IMR-90 (cell line): ENCODE measurements at regions not wholly inside any gene's neighbourhood (a gene's known extent, or its start where the extent isn't known, plus 50 kb on each side); places are given as distances from the start of the nearest gene placed in this dataset.

Experiments used
- ATAC-seq: fragments of 200-7000 bp; cut with Tn5 transposase; 2 replicates; pipeline ENCODE4 v1.9.1; 2020; ENCODE audit warnings: low read depth, mild to moderate bottlenecking, moderate library complexity
- BruUV-seq: library from RNA; stranded (reverse); fragments of 400-500 nt; replicated peaks from 2 replicates; lab custom pipeline; 2021; lab: Mats Ljungman, UMichigan
- CTCF ChIA-PET: fragments of 300-600 bp; formaldehyde crosslinking; extraction: SDS; loops from one replicate; lab custom pipeline; 2021; ENCODE audit warnings: antibody characterized with exemption; lab: Yijun Ruan, JAX
- POLR2A ChIA-PET: fragments of 300-600 bp; sonication (Branson Sonifier 250); formaldehyde crosslinking; loops from one replicate; lab custom pipeline; 2022; ENCODE audit warnings: antibody characterized with exemption; ENCODE audit not compliant: unreplicated experiment; lab: Charles Lee
- DNase-seq: peaks from one replicate; pipeline ENCODE4 v3.0.0; 2013
- H2AFZ ChIP-seq: replicated peaks from 2 replicates; pipeline ENCODE3; 2013; ENCODE audit warnings: low read length, mild to moderate bottlenecking; ENCODE audit not compliant: poor library complexity
- H2AK5ac ChIP-seq: 2 replicates; pipeline ENCODE4 v1.6.1; 2013; ENCODE audit warnings: low read depth, low read length, inconsistent platforms
- H2AK9ac ChIP-seq: replicated peaks from 2 replicates; pipeline ENCODE3; 2013; ENCODE audit warnings: mild to moderate bottlenecking, low read depth, low read length, moderate library complexity; ENCODE audit not compliant: poor library complexity
- H2BK120ac ChIP-seq: 2 replicates; pipeline ENCODE4 v1.6.1; 2013; ENCODE audit warnings: low read depth, low read length, inconsistent platforms
- H2BK15ac ChIP-seq: 3 replicates; pipeline ENCODE4 v1.6.1; 2013; ENCODE audit warnings: low read depth, low read length, inconsistent platforms
- H2BK20ac ChIP-seq: 2 replicates; pipeline ENCODE4 v1.6.1; 2013; ENCODE audit warnings: low read depth, mild to moderate bottlenecking, inconsistent platforms, low read length, moderate library complexity
- H2BK5ac ChIP-seq: 2 replicates; pipeline ENCODE4 v1.6.1; 2013; ENCODE audit warnings: mild to moderate bottlenecking, low read depth, low read length, inconsistent platforms; ENCODE audit not compliant: poor library complexity, severe bottlenecking
- H3K14ac ChIP-seq: replicated peaks from 2 replicates; pipeline ENCODE4 v1.6.1; 2013; ENCODE audit warnings: low read depth, low read length, inconsistent platforms
- H3K18ac ChIP-seq: 2 replicates; pipeline ENCODE4 v1.6.1; 2013; ENCODE audit warnings: low read depth, low read length, control low read depth
- H3K23ac ChIP-seq: 2 replicates; pipeline ENCODE4 v1.6.1; 2013; ENCODE audit warnings: low read depth, low read length, inconsistent platforms
- H3K27ac ChIP-seq: 2 replicates; pipeline ENCODE4 v1.5.1; 2013; ENCODE audit warnings: mild to moderate bottlenecking, control low read depth, low read length; ENCODE audit not compliant: insufficient read depth
- H3K27me3 ChIP-seq: 2 replicates; pipeline ENCODE4 v1.6.1; 2013; ENCODE audit warnings: low read length; ENCODE audit not compliant: control insufficient read depth, insufficient read depth
- H3K36me3 ChIP-seq: 2 replicates; pipeline ENCODE4 v1.6.1; 2013; ENCODE audit warnings: low read length, mixed read lengths; ENCODE audit not compliant: control insufficient read depth, insufficient read depth
- H3K4ac ChIP-seq: 2 replicates; pipeline ENCODE4 v1.6.1; 2013; ENCODE audit warnings: low read depth, low read length, inconsistent platforms
- H3K4me1 ChIP-seq: 2 replicates; pipeline ENCODE4 v1.6.1; 2013; ENCODE audit warnings: low read length, mixed read lengths; ENCODE audit not compliant: control insufficient read depth, insufficient read depth
- H3K4me2 ChIP-seq: 2 replicates; pipeline ENCODE4 v1.6.1; 2013; ENCODE audit warnings: low read depth, mild to moderate bottlenecking, control low read depth, low read length, moderate library complexity
- H3K4me3 ChIP-seq: 2 replicates; pipeline ENCODE4 v1.5.1; 2013; ENCODE audit warnings: low read depth, mild to moderate bottlenecking, control low read depth, low read length, moderate library complexity; ENCODE audit not compliant: insufficient read depth
- H3K56ac ChIP-seq: 2 replicates; pipeline ENCODE4 v1.6.1; 2013; ENCODE audit warnings: low read length, inconsistent platforms; ENCODE audit not compliant: insufficient read depth; ENCODE audit errors: extremely low read depth
- H3K79me1 ChIP-seq, 2 experiments: 2 replicates each; pipeline ENCODE4 v1.6.1; 2013; ENCODE audit warnings: low read length in 2 of 2, inconsistent platforms in 1 of 2, low read depth in 1 of 2
- H3K9ac ChIP-seq: 2 replicates; pipeline ENCODE4 v1.6.1; 2013; ENCODE audit warnings: low read depth, low read length, control low read depth
- H3K9me1 ChIP-seq: 2 replicates; pipeline ENCODE4 v1.6.1; 2013; ENCODE audit warnings: low read length, inconsistent platforms; ENCODE audit not compliant: insufficient read depth
- H3K9me3 ChIP-seq: 2 replicates; pipeline ENCODE4 v1.6.1; 2013; ENCODE audit warnings: low read length; ENCODE audit not compliant: control insufficient read depth, insufficient read depth
- H4K20me1 ChIP-seq: 2 replicates; pipeline ENCODE4 v1.6.1; 2013; ENCODE audit warnings: low read length, inconsistent platforms; ENCODE audit not compliant: insufficient read depth
- H4K5ac ChIP-seq: 2 replicates; pipeline ENCODE4 v1.6.1; 2013; ENCODE audit warnings: mild to moderate bottlenecking, low read depth, low read length, control low read depth
- H4K8ac ChIP-seq, 2 experiments: 2 replicates each; pipeline ENCODE4 v1.6.1; 2013; ENCODE audit warnings: low read depth in 2 of 2, low read length in 2 of 2, control low read depth in 1 of 2, inconsistent platforms in 1 of 2
- H4K91ac ChIP-seq: 2 replicates; pipeline ENCODE4 v1.6.1; 2013; ENCODE audit warnings: low read depth, low read length, inconsistent platforms; ENCODE audit not compliant: insufficient read depth
- BHLHE40 ChIP-seq: fragments of 150-350 bp; IDR thresholded peaks from 2 replicates; pipeline ENCODE4 v1.6.1; 2016; ENCODE audit warnings: mild to moderate bottlenecking, low read depth, low read length
- CEBPB ChIP-seq: IDR thresholded peaks from 2 replicates; pipeline ENCODE4 v1.6.1; 2012; ENCODE audit warnings: low read depth, low read length, improper control_type of control experiment
- CHD1 ChIP-seq: IDR thresholded peaks from 2 replicates; pipeline ENCODE4 v1.6.1; 2012; ENCODE audit warnings: low read depth, low read length, improper control_type of control experiment
- MAZ ChIP-seq: IDR thresholded peaks from 2 replicates; pipeline ENCODE4 v1.6.1; 2012; ENCODE audit warnings: low read depth, mild to moderate bottlenecking, low read length, improper control_type of control experiment, moderate library complexity, borderline replicate concordance
- MXI1 ChIP-seq: IDR thresholded peaks from 2 replicates; pipeline ENCODE4 v1.6.1; 2012; ENCODE audit warnings: low read depth, mild to moderate bottlenecking, low read length, moderate library complexity, borderline replicate concordance
- NFE2L2 ChIP-seq: fragments of 150-350 bp; IDR thresholded peaks from 2 replicates; pipeline ENCODE4 v1.6.1; 2016; ENCODE audit warnings: low read depth, mild to moderate bottlenecking, low read length
- RCOR1 ChIP-seq: IDR thresholded peaks from 2 replicates; pipeline ENCODE4 v1.6.1; 2012; ENCODE audit warnings: mild to moderate bottlenecking, low read length, improper control_type of control experiment; ENCODE audit not compliant: insufficient replicate concordance
- RFX5 ChIP-seq: IDR thresholded peaks from 2 replicates; pipeline ENCODE4 v1.8.0; 2012; ENCODE audit warnings: low read depth, mild to moderate bottlenecking, low read length, moderate library complexity
- SMC3 ChIP-seq: fragments of 150-350 bp; IDR thresholded peaks from 2 replicates; pipeline ENCODE4 v1.6.1; 2016; ENCODE audit warnings: low read depth, mild to moderate bottlenecking, antibody characterized with exemption, low read length, moderate library complexity
- WGBS, 2 experiments: methylation state at CpG; one replicate each; pipeline versions ENCODE4 v1.1.5 to v1.1.7; 2013; ENCODE audit warnings: missing lambda C conversion rate in 2 of 2; ENCODE audit not compliant: insufficient read length in 1 of 2; ENCODE audit errors: extremely low coverage in 2 of 2; 5-methylcytosine and 5-hydroxymethylcytosine counted together
- dilution Hi-C: fragments of 300-500 bp; cut with HindIII; formaldehyde crosslinking; loops from one replicate; pipeline ENCODE4 v1.14.3; 2018; ENCODE audit warnings: low sequenced_read_pairs; ENCODE audit not compliant: unreplicated experiment
- in situ Hi-C: fragments of 300-500 bp; cut with MboI; formaldehyde crosslinking; loops from 3 replicates; pipeline ENCODE4 v1.14.3; 2019; ENCODE audit warnings: low sequenced_read_pairs, inconsistent platforms, mixed read lengths
- intact Hi-C: fragments of 100-400 bp; cut with micrococcal nuclease; formaldehyde crosslinking; loops from 2 replicates; pipeline ENCODE4 v1.10.0; 2022
- TF ChIP-seq, protein P1 (sequence below): conservative IDR thresholded peaks from 2 replicates; pipeline ENCODE4 v1.5.1; 2012; ENCODE audit warnings: mild to moderate bottlenecking, low read depth, low read length, improper control_type of control experiment

DNA sequence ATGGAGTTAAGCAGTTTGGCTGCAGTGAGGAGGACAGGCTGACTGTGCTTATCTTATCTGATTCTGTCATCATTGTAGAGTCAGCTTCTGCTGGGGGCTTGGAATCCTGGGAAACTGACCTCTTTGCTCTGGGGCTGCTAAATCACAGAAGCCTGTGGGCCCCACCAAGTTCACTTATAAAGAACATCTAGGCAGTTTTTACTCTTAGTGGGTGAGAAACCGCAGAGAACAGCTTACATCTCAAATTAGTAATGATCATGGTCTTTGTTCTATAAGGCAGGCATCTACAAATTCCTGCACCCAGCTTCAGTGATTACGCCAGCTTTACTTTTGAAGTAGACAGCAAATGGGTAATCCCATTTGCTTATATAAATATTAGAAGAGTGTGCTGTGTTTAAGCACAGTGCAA lies 75.7 kb downstream of the ZC3H11B start:
- Histone ChIP-seq H2BK120ac (no peak overlapping the region), H3K79me1 (no peaks in the 10 kb centered on the region), H4K8ac (no peak overlapping the region), H3K27me3 (no peaks in the 10 kb centered on the region; the same call in 1 of the 2 replicates), H4K5ac (no peak overlapping the region), H3K4me3 (no peak overlapping the region), H3K9ac (no peak overlapping the region), H2AK5ac (no peak overlapping the region), H3K9me1 (no peaks in the 10 kb centered on the region), H2BK5ac (no peak overlapping the region), H3K36me3 (no peaks in the 10 kb centered on the region), H3K56ac (no peak overlapping the region), H3K4ac (no peak overlapping the region), H3K9me3 (no peaks in the 10 kb centered on the region), H2AFZ (no peak overlapping the region), H3K14ac (no peak overlapping the region), H2BK15ac (no peak overlapping the region), H2AK9ac (no peak overlapping the region), H2BK20ac (no peak overlapping the region), H3K4me1 (no peaks in the 10 kb centered on the region), H3K18ac (no peak overlapping the region), H4K91ac (no peak overlapping the region), H3K23ac (no peak overlapping the region), H3K4me2 (no peak overlapping the region), H3K27ac (no peak overlapping the region), H4K20me1 (no peaks in the 10 kb centered on the region)
- POLR2A ChIA-PET: no interaction called here
- no peak for TF ChIP-seq MXI1
- TF ChIP-seq RFX5: no peak
- no peak for TF ChIP-seq BHLHE40
- TF ChIP-seq CEBPB: no peak
- no peak for TF ChIP-seq CHD1
- TF ChIP-seq RCOR1: no peak
- TF ChIP-seq MAZ: no peak
- TF ChIP-seq NFE2L2: no peak
- TF ChIP-seq, protein P1, sequence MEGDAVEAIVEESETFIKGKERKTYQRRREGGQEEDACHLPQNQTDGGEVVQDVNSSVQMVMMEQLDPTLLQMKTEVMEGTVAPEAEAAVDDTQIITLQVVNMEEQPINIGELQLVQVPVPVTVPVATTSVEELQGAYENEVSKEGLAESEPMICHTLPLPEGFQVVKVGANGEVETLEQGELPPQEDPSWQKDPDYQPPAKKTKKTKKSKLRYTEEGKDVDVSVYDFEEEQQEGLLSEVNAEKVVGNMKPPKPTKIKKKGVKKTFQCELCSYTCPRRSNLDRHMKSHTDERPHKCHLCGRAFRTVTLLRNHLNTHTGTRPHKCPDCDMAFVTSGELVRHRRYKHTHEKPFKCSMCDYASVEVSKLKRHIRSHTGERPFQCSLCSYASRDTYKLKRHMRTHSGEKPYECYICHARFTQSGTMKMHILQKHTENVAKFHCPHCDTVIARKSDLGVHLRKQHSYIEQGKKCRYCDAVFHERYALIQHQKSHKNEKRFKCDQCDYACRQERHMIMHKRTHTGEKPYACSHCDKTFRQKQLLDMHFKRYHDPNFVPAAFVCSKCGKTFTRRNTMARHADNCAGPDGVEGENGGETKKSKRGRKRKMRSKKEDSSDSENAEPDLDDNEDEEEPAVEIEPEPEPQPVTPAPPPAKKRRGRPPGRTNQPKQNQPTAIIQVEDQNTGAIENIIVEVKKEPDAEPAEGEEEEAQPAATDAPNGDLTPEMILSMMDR: no peak
- TF ChIP-seq SMC3: no peak
- intact Hi-C loops (no loop called here), in situ Hi-C loops (no loop called here), dilution Hi-C loops (no loop called here)
- WGBS, 2 experiments: no CpG with 5 or more reads among the region's 2 CpGs
- BruUV-seq: no TSS peak
- CTCF ChIA-PET: no interaction called here
- ATAC-seq (no peak), DNase-seq (no peak)
